Esophagus squamous epithelium (tissue), 4 donors: ENCODE measurements at regions not wholly inside any gene's neighbourhood (a gene's known extent, or its start where the extent isn't known, plus 50 kb on each side); places are given as distances from the start of the nearest gene placed in this dataset.

Experiments
- CTCF ChIP-seq, 6 experiments: fragments of 450-650 bp in 4 of 6; fragments of 200-600 bp in 2 of 6; sonication (generic) in 2 of 6; IDR thresholded peaks; one replicate each; pipeline ENCODE4 v1.5.1; 2016 to 2019; ENCODE audit warnings: antibody characterized with exemption in 6 of 6, mild to moderate bottlenecking in 4 of 6, moderate library complexity in 4 of 6
- POLR2A ChIP-seq, 4 donors: fragments of 450-650 bp; IDR thresholded peaks; one replicate each; pipeline ENCODE4 v1.6.1; 2017; ENCODE audit warnings: antibody characterized with exemption in 4 of 4, mild to moderate bottlenecking in 4 of 4, moderate library complexity in 3 of 4

DNA sequence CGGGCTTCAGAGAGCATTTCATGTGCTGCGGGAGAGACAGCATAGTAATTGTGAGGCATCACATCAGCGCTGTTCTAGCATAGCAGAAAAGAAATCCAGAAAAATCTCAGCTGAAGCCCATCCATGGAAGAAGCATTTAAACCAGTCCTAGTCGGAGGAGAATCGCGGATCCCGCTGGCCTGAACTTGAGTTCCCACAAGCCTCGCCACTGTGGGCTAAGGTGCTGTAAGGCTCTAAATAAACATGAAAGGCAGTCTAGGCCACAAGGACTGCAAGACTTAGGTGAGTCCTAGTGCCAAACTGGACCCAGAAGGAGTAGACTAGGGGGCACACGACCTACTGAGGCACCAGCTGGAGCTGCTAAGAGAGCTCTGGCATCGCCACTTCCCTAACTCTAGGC is 1225.3 kb upstream of the CHAC2 start:
- TF ChIP-seq CTCF (IDR thresholded peaks at IDR 0.05) (no peak), POLR2A (IDR thresholded peaks at IDR 0.05) (no peak)
